OCI-LY7 (cell line): ENCODE measurements at regions not wholly inside any gene's neighbourhood (a gene's known extent, or its start where the extent isn't known, plus 50 kb on each side); places are given as distances from the start of the nearest gene placed in this dataset.

ENCODE experiments used
- BruUV-seq: library from RNA; stranded (reverse); fragments of 400-500 nt; replicated peaks from 2 replicates; lab custom pipeline; 2021; lab: Mats Ljungman, UMichigan
- CTCF ChIA-PET: fragments of 300-600 bp; sonication (Branson Sonifier 250); formaldehyde crosslinking; loops from one replicate; lab custom pipeline; 2022; ENCODE audit warnings: antibody characterized with exemption; ENCODE audit not compliant: unreplicated experiment; lab: Charles Lee
- POLR2A ChIA-PET: fragments of 300-600 bp; sonication (Branson Sonifier 250); formaldehyde crosslinking; loops from one replicate; lab custom pipeline; 2022; ENCODE audit warnings: antibody characterized with exemption; lab: Charles Lee
- DNase-seq: peaks from one replicate; pipeline ENCODE4 v3.0.0-alpha.2; 2015; ENCODE audit warnings: low spot score
- H2AFZ ChIP-seq: fragments of 200-600 bp; sonication (generic), shearing (Covaris generic); 2 replicates; pipeline ENCODE4 v1.6.1; 2014; ENCODE audit warnings: mild to moderate bottlenecking, antibody characterized with exemption, low read length, moderate library complexity
- H3K27ac ChIP-seq: fragments of 200-600 bp; sonication (generic); 2 replicates; pipeline ENCODE4 v1.5.1; 2014; ENCODE audit warnings: mixed run types, low read depth, mild to moderate bottlenecking, moderate library complexity, low read length, inconsistent platforms; ENCODE audit not compliant: poor library complexity, severe bottlenecking
- H3K36me3 ChIP-seq: fragments of 200-600 bp; sonication (generic); 2 replicates; pipeline ENCODE4 v1.6.1; 2014; ENCODE audit warnings: mild to moderate bottlenecking, antibody characterized with exemption, low read length, moderate library complexity, mixed read lengths; ENCODE audit not compliant: insufficient read depth
- H3K4me1 ChIP-seq: fragments of 200-600 bp; sonication (generic); 2 replicates; pipeline ENCODE4 v1.5.1; 2014; ENCODE audit warnings: mild to moderate bottlenecking, low read length; ENCODE audit not compliant: insufficient read depth, poor library complexity, severe bottlenecking
- H3K4me2 ChIP-seq: fragments of 200-600 bp; sonication (generic); 2 replicates; pipeline ENCODE4 v1.6.1; 2014; ENCODE audit warnings: mild to moderate bottlenecking, low read length
- H3K4me3 ChIP-seq: fragments of 200-600 bp; sonication (generic); 2 replicates; pipeline ENCODE4 v1.5.1; 2014; ENCODE audit warnings: mild to moderate bottlenecking, low read depth, low read length; ENCODE audit not compliant: poor library complexity, severe bottlenecking
- H3K79me2 ChIP-seq: fragments of 200-600 bp; sonication (generic); 2 replicates; pipeline ENCODE4 v1.6.1; 2016; ENCODE audit warnings: low read depth, mild to moderate bottlenecking, low read length, moderate library complexity, mixed read lengths; ENCODE audit not compliant: insufficient read depth
- H3K9me2 ChIP-seq: fragments of 200-600 bp; sonication (generic); 2 replicates; pipeline ENCODE4 v1.6.1; 2016; ENCODE audit warnings: mild to moderate bottlenecking, low read length, mixed read lengths; ENCODE audit not compliant: insufficient read depth
- H3K9me3 ChIP-seq: fragments of 200-600 bp; sonication (generic); 2 replicates; pipeline ENCODE4 v1.6.1; 2014; ENCODE audit warnings: mild to moderate bottlenecking, mixed run types, low read length, mixed read lengths
- H4K20me1 ChIP-seq: fragments of 200-600 bp; sonication (generic); 2 replicates; pipeline ENCODE4 v1.6.1; 2014; ENCODE audit warnings: mild to moderate bottlenecking, antibody characterized with exemption, low read length, moderate library complexity, mixed read lengths; ENCODE audit not compliant: insufficient read depth
- CTCF ChIP-seq: fragments of 200-600 bp; sonication (generic); conservative IDR thresholded peaks from 2 replicates; pipeline ENCODE4 v1.5.1; 2014; ENCODE audit warnings: mild to moderate bottlenecking, antibody characterized with exemption, low read length, moderate library complexity, mixed read lengths
- EZH2phosphoT487 ChIP-seq: fragments of 200-600 bp; sonication (generic); IDR thresholded peaks from 2 replicates; pipeline ENCODE4 v1.6.1; 2018; ENCODE audit warnings: low read depth, borderline replicate concordance, mild to moderate bottlenecking, mixed run types, antibody characterized with exemption, low read length, moderate library complexity, mixed read lengths
- intact Hi-C: fragments of 100-400 bp; cut with micrococcal nuclease; formaldehyde crosslinking; loops from one replicate; pipeline ENCODE4 v1.10.0; 2022; ENCODE audit not compliant: unreplicated experiment

- ChIA-PET POLR2A (no interaction called here), CTCF (no interaction called here)
- no TSS peak for BruUV-seq
These were observed 262.2 kb upstream of the UBASH3B start for GRCh38 chr11:122393209-122393860.

GRCh38 chr11:122392508-122392907 is 263.0 kb upstream of the UBASH3B start:
- ChIA-PET POLR2A (interaction anchor here (0.6 to 0.9 kb wide), 3 partner anchors 172 to 1230 kb away, joined by 3 read pairs; no protein-coding TSS in a partner anchor), CTCF (interaction anchor here (0.6 kb wide), 1 partner anchor 1014 kb away, joined by 3 read pairs; no protein-coding TSS in a partner anchor)
- no TSS peak for BruUV-seq
- H3K4me2 ChIP-seq = no peak overlapping the region
- no peaks in the 10 kb centered on the region for H3K9me2 ChIP-seq
- no peaks in the 10 kb centered on the region for H3K9me3 ChIP-seq
- intact Hi-C loops = no loop called here
- H3K36me3 ChIP-seq = no peaks in the 10 kb centered on the region
- no peak overlapping the region for H3K27ac ChIP-seq
- no peaks in the 10 kb centered on the region for H3K4me1 ChIP-seq
- H3K79me2 ChIP-seq = no peaks in the 10 kb centered on the region
- TF ChIP-seq CTCF (no peak), EZH2phosphoT487 (no peak)
- H4K20me1 ChIP-seq = no peaks in the 10 kb centered on the region
- no peak overlapping the region for H2AFZ ChIP-seq
- DNase-seq = no peak
- no peak overlapping the region for H3K4me3 ChIP-seq

More at GRCh38 chr11:122393209-122393860, 262.2 kb upstream of the UBASH3B start:
- Histone ChIP-seq H3K36me3 (no peaks in the 10 kb centered on the region), H3K27ac (no peak overlapping the region), H2AFZ (no peak overlapping the region), H3K9me3 (no peaks in the 10 kb centered on the region), H3K4me1 (no peaks in the 10 kb centered on the region), H3K79me2 (no peaks in the 10 kb centered on the region), H3K9me2 (no peaks in the 10 kb centered on the region), H3K4me3 (no peak overlapping the region), H3K4me2 (no peak overlapping the region), H4K20me1 (no peaks in the 10 kb centered on the region)
- intact Hi-C loops = no loop called here
- no peak for DNase-seq
- no peak for TF ChIP-seq CTCF
- TF ChIP-seq EZH2phosphoT487 = no peak

- Histone ChIP-seq H3K79me2 (no peaks in the 10 kb centered on the region), H3K36me3 (no peaks in the 10 kb centered on the region), H3K9me3 (no peaks in the 10 kb centered on the region), H2AFZ (no peak overlapping the region), H3K27ac (no peak overlapping the region), H3K4me1 (no peaks in the 10 kb centered on the region), H3K4me3 (no peak overlapping the region), H3K9me2 (no peaks in the 10 kb centered on the region), H4K20me1 (no peaks in the 10 kb centered on the region), H3K4me2 (no peak overlapping the region)
- no TSS peak for BruUV-seq
- CTCF ChIA-PET = no interaction called here
- no peak for DNase-seq
- intact Hi-C loops = no loop called here
- POLR2A ChIA-PET = interaction anchor here (0.6 to 0.7 kb wide), 3 partner anchors 22 to 1758 kb away, joined by 3 to 4 read pairs (median 3); no protein-coding TSS in a partner anchor
- TF ChIP-seq EZH2phosphoT487 (no peak), CTCF (no peak)
These were observed 264.5 kb upstream of the UBASH3B start for GRCh38 chr11:122391049-122391448.
